Thoracic aorta (tissue), 2 donors: ENCODE measurements at regions not wholly inside any gene's neighbourhood (a gene's known extent, or its start where the extent isn't known, plus 50 kb on each side); places are given as distances from the start of the nearest gene placed in this dataset.

Experiments used
- ATAC-seq: fragments of 150-250 bp; one replicate; pipeline ENCODE4 v1.8.0; 2017; ENCODE audit warnings: low read depth; ENCODE audit not compliant: insufficient number of reproducible peaks, low FRiP score
- DNase-seq: peaks from one replicate; pipeline ENCODE4 v3.0.0-alpha.2; 2020; ENCODE audit warnings: low spot score
- H3K27ac ChIP-seq, 2 donors: fragments of 200-600 bp; sonication (generic); 1 replicate in 1 of 2; 2 replicates in 1 of 2; pipeline ENCODE4 v1.5.1; 2016; ENCODE audit warnings: mild to moderate bottlenecking in 2 of 2, moderate library complexity in 2 of 2
- H3K27me3 ChIP-seq: fragments of 200-600 bp; sonication (generic); replicated peaks from 2 replicates; pipeline ENCODE4 v1.6.0; 2016; ENCODE audit warnings: mild to moderate bottlenecking; ENCODE audit not compliant: insufficient read depth
- H3K36me3 ChIP-seq: fragments of 200-600 bp; sonication (generic); one replicate; pipeline ENCODE4 v1.5.1; 2016
- H3K4me1 ChIP-seq, 2 donors: fragments of 200-600 bp; sonication (generic); 1 replicate in 1 of 2; 2 replicates in 1 of 2; pipeline versions ENCODE4 v1.5.1 to v1.6.0; 2016; ENCODE audit warnings: low read depth in 2 of 2, mild to moderate bottlenecking in 1 of 2; ENCODE audit not compliant: control insufficient read depth in 1 of 2
- H3K4me3 ChIP-seq: fragments of 200-600 bp; sonication (generic); 2 replicates; pipeline ENCODE4 v1.5.1; 2016; ENCODE audit warnings: mild to moderate bottlenecking
- H3K9me3 ChIP-seq: fragments of 200-600 bp; sonication (generic); 2 replicates; pipeline ENCODE4 v1.5.1; 2016
- CTCF ChIP-seq: fragments of 200-600 bp; sonication (generic); IDR thresholded peaks from one replicate; pipeline ENCODE4 v1.5.1; 2019; ENCODE audit warnings: antibody characterized with exemption

GRCh38 chr5:88470745-88471144 is 202.1 kb upstream of the TMEM161B start:
- Histone ChIP-seq H3K27me3 (no peaks in the 10 kb centered on the region), H3K4me1 (no peaks in the 10 kb centered on the region), H3K27ac (no peak overlapping the region), H3K9me3 (no peaks in the 10 kb centered on the region), H3K36me3 (no peaks in the 10 kb centered on the region), H3K4me3 (no peak overlapping the region)
- ATAC-seq (no peak), DNase-seq (no peak)
- no peak for TF ChIP-seq CTCF

GRCh38 chr5:88459971-88460370 is 191.3 kb upstream of the TMEM161B start:
- no peak overlapping the region for H3K4me3 ChIP-seq
- no peaks in the 10 kb centered on the region for H3K36me3 ChIP-seq
- DNase-seq (no peak), ATAC-seq (no peak)
- no peaks in the 10 kb centered on the region for H3K27me3 ChIP-seq
- no peaks in the 10 kb centered on the region for H3K9me3 ChIP-seq
- no peaks in the 10 kb centered on the region for H3K4me1 ChIP-seq
- H3K27ac ChIP-seq: no peak overlapping the region
- TF ChIP-seq CTCF: no peak

GRCh38 chr5:88452820-88453219 is 184.2 kb upstream of the TMEM161B start:
- Histone ChIP-seq H3K9me3 (no peaks in the 10 kb centered on the region), H3K4me3 (no peak overlapping the region), H3K27ac (no peak overlapping the region), H3K4me1 (no peaks in the 10 kb centered on the region), H3K36me3 (no peaks in the 10 kb centered on the region), H3K27me3 (no peaks in the 10 kb centered on the region)
- no peak for DNase-seq
- no peak for ATAC-seq
- no peak for TF ChIP-seq CTCF

GRCh38 chr5:88450239-88450638 is 181.6 kb upstream of the TMEM161B start:
- no peak for TF ChIP-seq CTCF
- Histone ChIP-seq H3K27ac (no peak overlapping the region), H3K4me1 (no peaks in the 10 kb centered on the region), H3K27me3 (no peaks in the 10 kb centered on the region), H3K9me3 (no peaks in the 10 kb centered on the region), H3K36me3 (no peaks in the 10 kb centered on the region), H3K4me3 (no peak overlapping the region)
- DNase-seq (no peak), ATAC-seq (no peak)

GRCh38 chr5:88438006-88438405 is 169.4 kb upstream of the TMEM161B start:
- no peak for ATAC-seq

More at GRCh38 chr5:88438006-88438405, 169.4 kb upstream of the TMEM161B start:
- no peak for TF ChIP-seq CTCF
- Histone ChIP-seq H3K36me3 (no peaks in the 10 kb centered on the region), H3K4me1 (no peaks in the 10 kb centered on the region), H3K4me3 (no peak overlapping the region), H3K27ac (no peak overlapping the region), H3K9me3 (no peaks in the 10 kb centered on the region), H3K27me3 (no peaks in the 10 kb centered on the region)
- DNase-seq: no peak
